Fibroblast of pulmonary artery (primary cell): ENCODE measurements at regions not wholly inside any gene's neighbourhood (a gene's known extent, or its start where the extent isn't known, plus 50 kb on each side); places are given as distances from the start of the nearest gene placed in this dataset.

ENCODE experiments used
- DNase-seq: peaks from one replicate; pipeline ENCODE4 v3.0.0-alpha.2; 2010; ENCODE audit warnings: low read depth
- H3K4me3 ChIP-seq: replicated peaks from 2 replicates; pipeline ENCODE4 v1.5.1; 2011; ENCODE audit warnings: low read depth, mild to moderate bottlenecking, control low read depth, low read length, moderate library complexity
- CTCF ChIP-seq: IDR thresholded peaks from 2 replicates; pipeline ENCODE4 v1.5.1; 2011; ENCODE audit warnings: mild to moderate bottlenecking, control low read depth, low read length, inconsistent platforms; ENCODE audit errors: missing control alignments

GRCh38 chr7:113787106-113787505, 131.7 kb downstream of the PPP1R3A start:
- DNase-seq = no peak
- no peak overlapping the region for H3K4me3 ChIP-seq
- no peak for TF ChIP-seq CTCF

GRCh38 chr7:113784956-113785355, 133.9 kb downstream of the PPP1R3A start:
- DNase-seq = no peak
- H3K4me3 ChIP-seq = no peak overlapping the region
- no peak for TF ChIP-seq CTCF

- DNase-seq = no peak
- no peak overlapping the region for H3K4me3 ChIP-seq
- TF ChIP-seq CTCF = no peak
Measured at GRCh38 chr7:113784316-113784715, 134.5 kb downstream of the PPP1R3A start.

GRCh38 chr7:113783403-113783802, 135.4 kb downstream of the PPP1R3A start:
- DNase-seq = no peak
- no peak overlapping the region for H3K4me3 ChIP-seq
- no peak for TF ChIP-seq CTCF

GRCh38 chr7:113775804-113776203, 143.0 kb downstream of the PPP1R3A start:
- H3K4me3 ChIP-seq = no peak overlapping the region
- DNase-seq = no peak
- TF ChIP-seq CTCF = no peak

- TF ChIP-seq CTCF = no peak
- DNase-seq = no peak
- H3K4me3 ChIP-seq = no peak overlapping the region
Measured at GRCh38 chr7:113775401-113775800, 143.4 kb downstream of the PPP1R3A start.

GRCh38 chr7:113774182-113774807, 144.5 kb downstream of the PPP1R3A start:
- TF ChIP-seq CTCF = peak; percentile 75
- peak; percentile 66 for DNase-seq
- no peak overlapping the region for H3K4me3 ChIP-seq
